ENCODE measurements at regions not wholly inside any gene's neighbourhood (a gene's known extent, or its start where the extent isn't known, plus 50 kb on each side); places are given as distances from the start of the nearest gene placed in this dataset.

DNA sequence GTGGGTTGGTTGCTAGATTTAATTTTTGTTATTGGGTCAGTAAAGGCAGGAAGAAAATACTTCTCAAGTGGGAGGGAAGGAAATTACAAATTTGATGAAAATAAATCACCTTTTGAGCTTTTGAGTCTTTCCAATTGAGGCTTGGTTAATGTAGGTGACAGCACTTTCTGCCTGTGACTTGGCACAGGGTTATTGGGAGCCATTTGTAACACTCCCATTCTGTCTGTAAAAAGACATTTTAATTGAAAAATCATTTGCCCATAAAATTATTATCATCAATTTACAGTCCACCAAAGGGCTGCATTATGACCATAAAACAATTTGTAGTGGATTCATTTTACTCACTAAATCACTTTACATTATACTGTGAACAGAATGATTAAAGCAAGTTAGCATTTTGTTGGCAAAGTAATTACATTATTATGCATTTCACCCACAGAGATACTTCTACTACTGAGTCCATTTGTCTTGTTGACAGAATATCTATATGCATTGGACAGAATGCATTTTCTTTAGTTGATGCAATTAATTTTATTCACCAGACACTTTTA lies 974.6 kb downstream of the UQCRFS1 start:
- TF ChIP-seq, protein P1, sequence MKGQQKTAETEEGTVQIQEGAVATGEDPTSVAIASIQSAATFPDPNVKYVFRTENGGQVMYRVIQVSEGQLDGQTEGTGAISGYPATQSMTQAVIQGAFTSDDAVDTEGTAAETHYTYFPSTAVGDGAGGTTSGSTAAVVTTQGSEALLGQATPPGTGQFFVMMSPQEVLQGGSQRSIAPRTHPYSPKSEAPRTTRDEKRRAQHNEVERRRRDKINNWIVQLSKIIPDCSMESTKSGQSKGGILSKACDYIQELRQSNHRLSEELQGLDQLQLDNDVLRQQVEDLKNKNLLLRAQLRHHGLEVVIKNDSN (IDR thresholded peaks at IDR 0.05) = no peak
- TF ChIP-seq, protein P2, sequence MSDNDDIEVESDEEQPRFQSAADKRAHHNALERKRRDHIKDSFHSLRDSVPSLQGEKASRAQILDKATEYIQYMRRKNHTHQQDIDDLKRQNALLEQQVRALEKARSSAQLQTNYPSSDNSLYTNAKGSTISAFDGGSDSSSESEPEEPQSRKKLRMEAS (IDR thresholded peaks at IDR 0.05) = no peak
- no peak for TF ChIP-seq TAF1 (IDR thresholded peaks at IDR 0.05; ENCODE audit: low read depth)
- no peak for TF ChIP-seq RAD21 (IDR thresholded peaks at IDR 0.05; ENCODE audit: low read depth)

All from Ishikawa (cell line).